ENCODE measurements at regions not wholly inside any gene's neighbourhood (a gene's known extent, or its start where the extent isn't known, plus 50 kb on each side); places are given as distances from the start of the nearest gene placed in this dataset.

DNA sequence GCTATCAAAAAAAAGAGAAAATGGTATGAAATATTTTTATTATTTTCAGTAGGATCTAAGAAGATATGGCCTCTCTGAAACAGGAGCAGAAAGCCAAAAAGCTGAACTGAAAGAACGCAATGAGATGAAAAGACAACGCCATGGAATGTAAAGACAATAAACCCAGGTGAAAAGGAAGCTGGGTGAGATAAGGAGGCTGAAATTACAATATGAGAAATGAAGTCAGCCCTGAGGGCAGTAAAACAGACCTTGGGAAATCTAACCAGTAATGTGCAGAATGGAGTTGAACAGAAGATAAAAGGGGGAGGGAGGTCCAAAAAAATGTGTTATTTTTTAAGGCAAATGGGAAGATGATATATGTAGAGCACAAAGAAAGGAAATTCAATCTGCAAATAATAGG lies 265.3 kb downstream of the ENC1 start:
- no TSS peak for BruUV-seq (replicated peaks)
- FAIRE-seq (no peak), ATAC-seq (no peak), DNase-seq (ENCODE audit: low read depth, low spot score) (no peak)
- TF ChIP-seq RCOR1 (conservative IDR thresholded peaks at IDR 0.05; ENCODE audit: low read depth, low read length): no peak
- intact Hi-C loops (cut with micrococcal nuclease; ENCODE audit: unreplicated experiment) (no loop called here), in situ Hi-C loops (cut with MboI) (no loop called here)
- Histone ChIP-seq H3K4me3 (no peak overlapping the region), H4K20me1 (ENCODE audit: control insufficient read depth, insufficient read depth) (no peaks in the 10 kb centered on the region), H3K4me2 (ENCODE audit: control insufficient read depth, insufficient read depth) (no peak overlapping the region), H3K27me3 (replicated peaks in 1 of 2; ENCODE audit: control insufficient read depth in 2 of 2, insufficient read depth in 2 of 2, low read length in 1 of 2) (no peaks in the 10 kb centered on the region), H2AFZ (ENCODE audit: control insufficient read depth, low read depth, low read length) (no peak overlapping the region), H3K79me2 (ENCODE audit: control insufficient read depth, insufficient read depth, low read length) (no peaks in the 10 kb centered on the region), H3K27ac (ENCODE audit: control insufficient read depth, insufficient read depth) (no peak overlapping the region), H3K36me3 (ENCODE audit: control insufficient read depth in 2 of 2, insufficient read depth in 2 of 2, low read length in 1 of 2) (no peaks in the 10 kb centered on the region), H3K9me3 (replicated peaks; ENCODE audit: control insufficient read depth, insufficient read depth, low read length) (no peaks in the 10 kb centered on the region; the same call in 2 of the 3 replicates), H3K4me1 (ENCODE audit: control insufficient read depth, insufficient read depth, low read length) (no peaks in the 10 kb centered on the region), H3K9ac (ENCODE audit: control insufficient read depth, insufficient read depth, low read length) (no peak overlapping the region)
- POLR2A ChIA-PET: no interaction called here
- SMC1A ChIA-PET (ENCODE audit: uncharacterized antibody, unreplicated experiment): interaction anchor here (1.1 kb wide), 1 partner anchor 45 kb away, joined by 3 read pairs; no protein-coding TSS in a partner anchor
- CTCF ChIA-PET: interaction anchor here (1.2 kb wide), 1 partner anchor 118 kb away, joined by 3 read pairs; no protein-coding TSS in a partner anchor
- RAD21 ChIA-PET (ENCODE audit: unreplicated experiment): no interaction called here
- WGBS (ENCODE audit: insufficient coverage, insufficient replicate concordance, low lambda C conversion rate, missing lambda C conversion rate): 91% methylated on average over 2 of the region's 2 CpGs

DNA sequence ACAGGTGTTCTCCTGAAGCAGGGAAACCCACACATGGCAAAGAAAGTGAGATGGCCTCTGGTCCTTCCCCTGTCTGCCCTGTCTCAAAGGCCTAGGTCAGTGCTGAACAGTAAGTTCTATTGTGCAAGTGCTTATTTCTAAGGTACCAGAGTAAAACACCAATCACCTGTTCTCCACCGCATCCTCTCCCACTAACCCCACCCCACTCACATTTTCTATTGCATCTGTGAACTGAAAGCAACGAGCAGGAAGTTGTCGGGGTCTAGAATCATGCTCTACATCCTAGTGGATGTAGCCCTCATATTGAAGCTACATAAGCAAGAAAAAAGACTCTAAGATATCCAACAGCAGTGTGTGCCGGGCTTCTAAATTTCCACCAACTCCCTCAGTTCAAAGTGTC lies 265.9 kb downstream of the ENC1 start:
- Histone ChIP-seq H4K20me1 (ENCODE audit: control insufficient read depth, insufficient read depth) (no peaks in the 10 kb centered on the region), H3K27me3 (replicated peaks in 1 of 2; ENCODE audit: control insufficient read depth in 2 of 2, insufficient read depth in 2 of 2, low read length in 1 of 2) (no peaks in the 10 kb centered on the region), H3K9ac (ENCODE audit: control insufficient read depth, insufficient read depth, low read length) (no peak overlapping the region), H2AFZ (ENCODE audit: control insufficient read depth, low read depth, low read length) (no peak overlapping the region), H3K79me2 (ENCODE audit: control insufficient read depth, insufficient read depth, low read length) (no peaks in the 10 kb centered on the region), H3K36me3 (ENCODE audit: control insufficient read depth in 2 of 2, insufficient read depth in 2 of 2, low read length in 1 of 2) (no peaks in the 10 kb centered on the region), H3K27ac (ENCODE audit: control insufficient read depth, insufficient read depth) (no peak overlapping the region), H3K4me3 (no peak overlapping the region), H3K9me3 (replicated peaks; ENCODE audit: control insufficient read depth, insufficient read depth, low read length) (no peaks in the 10 kb centered on the region; the same call in 2 of the 3 replicates), H3K4me2 (ENCODE audit: control insufficient read depth, insufficient read depth) (peak overlapping the region; percentile 10; the same call in 1 of the 2 replicates), H3K4me1 (ENCODE audit: control insufficient read depth, insufficient read depth, low read length) (no peaks in the 10 kb centered on the region)
- FAIRE-seq (no peak), ATAC-seq (peak; percentile 60), DNase-seq (ENCODE audit: low read depth, low spot score) (no peak)
- intact Hi-C loops (cut with micrococcal nuclease; ENCODE audit: unreplicated experiment): no loop called here
- RAD21 ChIA-PET (ENCODE audit: unreplicated experiment): interaction anchor here (0.5 kb wide), 1 partner anchor 270 kb away, joined by 3 read pairs; no protein-coding TSS in a partner anchor
- in situ Hi-C loops (cut with MboI): no loop called here
- 26% methylated on average over 4 of the region's 4 CpGs for WGBS (ENCODE audit: insufficient coverage, insufficient replicate concordance, low lambda C conversion rate, missing lambda C conversion rate)
- SMC1A ChIA-PET (ENCODE audit: uncharacterized antibody, unreplicated experiment): no interaction called here
- POLR2A ChIA-PET: no interaction called here
- BruUV-seq (replicated peaks): no TSS peak
- CTCF ChIA-PET: interaction anchor here (1.2 kb wide), 1 partner anchor 117 kb away, joined by 3 read pairs; no protein-coding TSS in a partner anchor
- TF ChIP-seq DPF2 (IDR thresholded peaks at IDR 0.05) (no peak), ZZZ3 (IDR thresholded peaks at IDR 0.05; ENCODE audit: control insufficient read depth, insufficient read length, low read depth) (no peak), ZNF622 (IDR thresholded peaks at IDR 0.05) (no peak), IRF4 (IDR thresholded peaks at IDR 0.05; ENCODE audit: low read depth, low read length) (no peak), MXI1 (IDR thresholded peaks at IDR 0.05; ENCODE audit: low read depth, low read length) (no peak), EGR1 (IDR thresholded peaks at IDR 0.05; ENCODE audit: borderline replicate concordance in 1 of 2, low read depth in 2 of 2, low read length in 2 of 2) (no peak), SPI1 (IDR thresholded peaks at IDR 0.05; ENCODE audit: borderline replicate concordance, insufficient read depth, low read depth, low read length) (no peak), BRCA1 (IDR thresholded peaks at IDR 0.05; ENCODE audit: low read depth, low read length) (no peak), NBN (IDR thresholded peaks at IDR 0.05) (no peak), KLF5 (IDR thresholded peaks at IDR 0.05; ENCODE audit: partially characterized antibody) (no peak)
- TF ChIP-seq, protein P1, sequence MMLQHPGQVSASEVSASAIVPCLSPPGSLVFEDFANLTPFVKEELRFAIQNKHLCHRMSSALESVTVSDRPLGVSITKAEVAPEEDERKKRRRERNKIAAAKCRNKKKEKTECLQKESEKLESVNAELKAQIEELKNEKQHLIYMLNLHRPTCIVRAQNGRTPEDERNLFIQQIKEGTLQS (IDR thresholded peaks at IDR 0.05; ENCODE audit: borderline replicate concordance, extremely low read depth, low read depth, low read length): no peak
- TF ChIP-seq, protein P2, sequence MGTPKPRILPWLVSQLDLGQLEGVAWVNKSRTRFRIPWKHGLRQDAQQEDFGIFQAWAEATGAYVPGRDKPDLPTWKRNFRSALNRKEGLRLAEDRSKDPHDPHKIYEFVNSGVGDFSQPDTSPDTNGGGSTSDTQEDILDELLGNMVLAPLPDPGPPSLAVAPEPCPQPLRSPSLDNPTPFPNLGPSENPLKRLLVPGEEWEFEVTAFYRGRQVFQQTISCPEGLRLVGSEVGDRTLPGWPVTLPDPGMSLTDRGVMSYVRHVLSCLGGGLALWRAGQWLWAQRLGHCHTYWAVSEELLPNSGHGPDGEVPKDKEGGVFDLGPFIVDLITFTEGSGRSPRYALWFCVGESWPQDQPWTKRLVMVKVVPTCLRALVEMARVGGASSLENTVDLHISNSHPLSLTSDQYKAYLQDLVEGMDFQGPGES (IDR thresholded peaks at IDR 0.05): no peak
- TF ChIP-seq, protein P3, sequence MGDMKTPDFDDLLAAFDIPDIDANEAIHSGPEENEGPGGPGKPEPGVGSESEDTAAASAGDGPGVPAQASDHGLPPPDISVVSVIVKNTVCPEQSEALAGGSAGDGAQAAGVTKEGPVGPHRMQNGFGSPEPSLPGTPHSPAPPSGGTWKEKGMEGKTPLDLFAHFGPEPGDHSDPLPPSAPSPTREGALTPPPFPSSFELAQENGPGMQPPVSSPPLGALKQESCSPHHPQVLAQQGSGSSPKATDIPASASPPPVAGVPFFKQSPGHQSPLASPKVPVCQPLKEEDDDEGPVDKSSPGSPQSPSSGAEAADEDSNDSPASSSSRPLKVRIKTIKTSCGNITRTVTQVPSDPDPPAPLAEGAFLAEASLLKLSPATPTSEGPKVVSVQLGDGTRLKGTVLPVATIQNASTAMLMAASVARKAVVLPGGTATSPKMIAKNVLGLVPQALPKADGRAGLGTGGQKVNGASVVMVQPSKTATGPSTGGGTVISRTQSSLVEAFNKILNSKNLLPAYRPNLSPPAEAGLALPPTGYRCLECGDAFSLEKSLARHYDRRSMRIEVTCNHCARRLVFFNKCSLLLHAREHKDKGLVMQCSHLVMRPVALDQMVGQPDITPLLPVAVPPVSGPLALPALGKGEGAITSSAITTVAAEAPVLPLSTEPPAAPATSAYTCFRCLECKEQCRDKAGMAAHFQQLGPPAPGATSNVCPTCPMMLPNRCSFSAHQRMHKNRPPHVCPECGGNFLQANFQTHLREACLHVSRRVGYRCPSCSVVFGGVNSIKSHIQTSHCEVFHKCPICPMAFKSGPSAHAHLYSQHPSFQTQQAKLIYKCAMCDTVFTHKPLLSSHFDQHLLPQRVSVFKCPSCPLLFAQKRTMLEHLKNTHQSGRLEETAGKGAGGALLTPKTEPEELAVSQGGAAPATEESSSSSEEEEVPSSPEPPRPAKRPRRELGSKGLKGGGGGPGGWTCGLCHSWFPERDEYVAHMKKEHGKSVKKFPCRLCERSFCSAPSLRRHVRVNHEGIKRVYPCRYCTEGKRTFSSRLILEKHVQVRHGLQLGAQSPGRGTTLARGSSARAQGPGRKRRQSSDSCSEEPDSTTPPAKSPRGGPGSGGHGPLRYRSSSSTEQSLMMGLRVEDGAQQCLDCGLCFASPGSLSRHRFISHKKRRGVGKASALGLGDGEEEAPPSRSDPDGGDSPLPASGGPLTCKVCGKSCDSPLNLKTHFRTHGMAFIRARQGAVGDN (IDR thresholded peaks at IDR 0.05): no peak
